Keratinocyte (primary cell): ENCODE measurements at regions not wholly inside any gene's neighbourhood (a gene's known extent, or its start where the extent isn't known, plus 50 kb on each side); places are given as distances from the start of the nearest gene placed in this dataset.
A peak's percentile ranks its signal among the peaks of the same experiment; 100 is the strongest.

Experiments used
- DNase-seq: peaks from one replicate; pipeline ENCODE4 v3.0.0-alpha.2; 2011; ENCODE audit warnings: low read depth, missing footprints, low spot score
- FAIRE-seq: peaks from 2 replicates; lab custom pipeline; 2011; peaks lifted over from hg19 to GRCh38; lab: Jason Lieb, UNC
- H2AFZ ChIP-seq: 2 replicates; pipeline ENCODE4 v1.6.0; 2012; ENCODE audit warnings: low read length, control low read depth, inconsistent platforms; ENCODE audit not compliant: control insufficient read depth
- H3K27ac ChIP-seq: 2 replicates; pipeline ENCODE4 v1.5.1; 2011; ENCODE audit warnings: low read length; ENCODE audit not compliant: control insufficient read depth, insufficient read depth
- H3K27me3 ChIP-seq: 3 replicates; pipeline ENCODE4 v1.6.0; 2011; ENCODE audit warnings: low read length; ENCODE audit not compliant: control insufficient read depth, insufficient read depth; ENCODE audit errors: extremely low read depth
- H3K36me3 ChIP-seq, 2 experiments: 2 replicates in 1 of 2; 3 replicates in 1 of 2; pipeline ENCODE4 v1.5.1; 2011; ENCODE audit warnings: low read length in 2 of 2, mild to moderate bottlenecking in 1 of 2; ENCODE audit not compliant: control insufficient read depth in 2 of 2, insufficient read depth in 2 of 2; ENCODE audit errors: extremely low read depth in 1 of 2
- H3K4me1 ChIP-seq: 3 replicates; pipeline ENCODE4 v1.5.1; 2011; ENCODE audit warnings: low read length; ENCODE audit not compliant: control insufficient read depth, insufficient read depth; ENCODE audit errors: extremely low read depth
- H3K4me2 ChIP-seq: 3 replicates; pipeline ENCODE4 v1.6.0; 2011; ENCODE audit warnings: low read depth, low read length; ENCODE audit not compliant: control insufficient read depth, insufficient read depth; ENCODE audit errors: extremely low read depth
- H3K4me3 ChIP-seq, 3 experiments: fragments of 200-600 bp in 1 of 3; sonication (generic) in 1 of 3; 2 replicates in 2 of 3; 3 replicates in 1 of 3; pipeline ENCODE4 v1.5.1; 2011 to 2016; ENCODE audit warnings: low read length in 3 of 3, mild to moderate bottlenecking in 3 of 3, control low read depth in 2 of 3, inconsistent platforms in 1 of 3, low read depth in 1 of 3, mixed read lengths in 1 of 3, mixed run types in 1 of 3, moderate library complexity in 1 of 3; ENCODE audit not compliant: control insufficient read depth in 2 of 3, insufficient read depth in 2 of 3; ENCODE audit errors: extremely low read depth in 1 of 3
- H3K79me2 ChIP-seq: 2 replicates; pipeline ENCODE4 v1.6.0; 2012; ENCODE audit warnings: low read length; ENCODE audit not compliant: control insufficient read depth, insufficient read depth
- H3K9ac ChIP-seq: 3 replicates; pipeline ENCODE4 v1.6.0; 2011; ENCODE audit warnings: low read length; ENCODE audit not compliant: control insufficient read depth, insufficient read depth; ENCODE audit errors: extremely low read depth
- H3K9me1 ChIP-seq: 3 replicates; pipeline ENCODE4 v1.6.0; 2011; ENCODE audit warnings: low read length; ENCODE audit not compliant: control insufficient read depth, insufficient read depth; ENCODE audit errors: extremely low read depth
- H3K9me3 ChIP-seq: 2 replicates; pipeline ENCODE4 v1.5.1; 2012; ENCODE audit warnings: low read depth, low read length; ENCODE audit not compliant: control insufficient read depth
- H4K20me1 ChIP-seq: 3 replicates; pipeline ENCODE4 v1.6.0; 2011; ENCODE audit warnings: low read length; ENCODE audit not compliant: control insufficient read depth, insufficient read depth; ENCODE audit errors: extremely low read depth
- EZH2 ChIP-seq: IDR thresholded peaks from one replicate; pipeline ENCODE4 v1.6.1; 2012; ENCODE audit warnings: inconsistent platforms, mild to moderate bottlenecking, low read length, moderate library complexity
- dilution Hi-C: fragments of 300-500 bp; cut with MboI; formaldehyde crosslinking; loops from one replicate; pipeline ENCODE4 v1.7.0; 2020; ENCODE audit warnings: low sequenced_read_pairs; ENCODE audit not compliant: extremely low pct_ligation_motif_present
- TF ChIP-seq, protein P1 (sequence below), 3 experiments: IDR thresholded peaks in 1 of 3; conservative IDR thresholded peaks in 1 of 3; optimal IDR thresholded peaks in 1 of 3; 2 replicates in 2 of 3; 3 replicates in 1 of 3; pipeline versions ENCODE3 to v1.5.1; 2011; ENCODE audit warnings: low read length in 3 of 3, mild to moderate bottlenecking in 3 of 3, moderate library complexity in 2 of 3, control low read depth in 1 of 3, inconsistent platforms in 1 of 3; ENCODE audit not compliant: insufficient read depth in 2 of 3; ENCODE audit errors: extremely low read depth in 1 of 3

DNA sequence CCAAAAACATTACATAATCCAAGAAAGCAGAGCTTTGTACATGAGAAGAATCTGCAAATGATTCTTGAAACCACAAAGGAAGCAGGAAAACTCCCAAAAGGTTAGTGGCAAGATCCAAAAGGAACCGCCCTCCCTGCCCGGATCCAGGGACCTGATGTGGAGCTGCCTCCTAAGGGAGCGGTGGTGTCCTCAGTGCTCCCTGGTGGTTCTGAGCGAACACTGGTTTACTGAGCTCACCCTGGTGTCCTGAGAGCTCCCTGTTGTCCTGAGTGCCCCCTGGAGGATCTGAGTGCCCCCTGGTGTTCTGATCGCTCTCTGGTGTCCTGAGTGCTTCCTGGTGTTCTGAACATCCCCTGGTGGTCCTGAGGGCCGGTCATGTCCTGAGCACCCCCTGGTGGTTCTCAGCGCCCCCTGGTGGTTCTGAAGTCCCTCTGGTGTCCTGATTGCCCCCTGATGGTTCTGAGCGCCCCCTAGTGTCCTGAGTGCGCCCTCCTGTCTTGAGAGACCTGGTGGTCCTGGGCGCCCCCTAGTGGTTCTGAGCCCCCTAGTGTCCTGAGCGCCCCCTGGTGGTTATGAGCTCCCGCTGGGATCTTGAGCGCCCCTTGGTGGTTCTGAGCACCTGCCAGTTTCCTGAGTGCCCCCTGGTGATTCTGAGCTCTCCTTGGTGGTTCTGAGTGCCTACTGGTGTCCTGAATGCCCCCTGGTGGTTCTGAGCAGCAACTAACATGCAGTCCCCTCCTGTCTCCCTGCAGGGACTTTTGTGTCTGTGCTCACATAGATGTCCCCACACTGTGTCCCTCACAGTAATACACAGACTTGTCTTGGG is 891.1 kb downstream of the TMEM121 start:
- Histone ChIP-seq H3K79me2 (no peaks in the 10 kb centered on the region), H3K27ac (no peak overlapping the region), H4K20me1 (no peaks in the 10 kb centered on the region), H3K4me1 (no peaks in the 10 kb centered on the region), H3K36me3 (no peaks in the 10 kb centered on the region), H3K9ac (no peak overlapping the region), H3K4me2 (no peak overlapping the region), H3K4me3 (no peak overlapping the region), H3K27me3 (no peaks in the 10 kb centered on the region), H3K9me3 (peaks cover 2% of the 10 kb centered on the region), H2AFZ (no peak overlapping the region), H3K9me1 (no peaks in the 10 kb centered on the region)
- TF ChIP-seq EZH2: no peak
- TF ChIP-seq, protein P1, sequence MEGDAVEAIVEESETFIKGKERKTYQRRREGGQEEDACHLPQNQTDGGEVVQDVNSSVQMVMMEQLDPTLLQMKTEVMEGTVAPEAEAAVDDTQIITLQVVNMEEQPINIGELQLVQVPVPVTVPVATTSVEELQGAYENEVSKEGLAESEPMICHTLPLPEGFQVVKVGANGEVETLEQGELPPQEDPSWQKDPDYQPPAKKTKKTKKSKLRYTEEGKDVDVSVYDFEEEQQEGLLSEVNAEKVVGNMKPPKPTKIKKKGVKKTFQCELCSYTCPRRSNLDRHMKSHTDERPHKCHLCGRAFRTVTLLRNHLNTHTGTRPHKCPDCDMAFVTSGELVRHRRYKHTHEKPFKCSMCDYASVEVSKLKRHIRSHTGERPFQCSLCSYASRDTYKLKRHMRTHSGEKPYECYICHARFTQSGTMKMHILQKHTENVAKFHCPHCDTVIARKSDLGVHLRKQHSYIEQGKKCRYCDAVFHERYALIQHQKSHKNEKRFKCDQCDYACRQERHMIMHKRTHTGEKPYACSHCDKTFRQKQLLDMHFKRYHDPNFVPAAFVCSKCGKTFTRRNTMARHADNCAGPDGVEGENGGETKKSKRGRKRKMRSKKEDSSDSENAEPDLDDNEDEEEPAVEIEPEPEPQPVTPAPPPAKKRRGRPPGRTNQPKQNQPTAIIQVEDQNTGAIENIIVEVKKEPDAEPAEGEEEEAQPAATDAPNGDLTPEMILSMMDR (optimal IDR thresholded peaks at IDR 0.05 in 1 of 3, IDR thresholded peaks at IDR 0.05 in 1 of 3, conservative IDR thresholded peaks at IDR 0.05 in 1 of 3; ENCODE audit: extremely low read depth in 1 of 3, insufficient read depth in 2 of 3, low read length in 3 of 3): peak; percentile 7 to 83 (median 55)
- no peak for FAIRE-seq
- dilution Hi-C loops: no loop called here
- no peak for DNase-seq

DNA sequence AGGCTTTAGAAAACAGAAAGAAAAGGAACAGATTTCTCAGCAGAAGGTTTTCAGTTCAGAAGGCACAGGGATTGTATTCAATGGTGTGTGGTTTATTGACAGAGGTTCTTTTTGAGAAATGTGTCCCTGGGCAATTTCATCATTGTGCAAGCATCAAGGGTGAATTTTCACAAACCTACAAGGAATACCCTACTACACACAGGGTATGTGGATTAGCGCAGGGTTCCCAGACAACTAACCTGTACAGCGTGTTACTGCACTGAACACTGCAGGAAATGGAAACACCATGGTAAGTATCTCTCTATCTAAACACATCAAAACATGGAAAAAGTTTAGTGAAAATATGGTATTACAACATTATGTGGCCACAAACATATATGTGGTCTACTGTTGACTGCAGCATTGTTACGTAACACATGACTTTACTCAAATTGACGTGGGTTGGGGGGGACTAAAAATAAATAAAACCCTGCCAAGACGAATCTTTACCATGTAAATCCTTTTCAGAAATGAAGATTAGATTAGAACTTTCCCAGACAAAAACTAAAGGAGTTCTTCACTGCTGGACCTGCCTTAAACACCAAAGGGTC is 893.1 kb downstream of the TMEM121 start:
- Histone ChIP-seq H3K27ac (no peak overlapping the region), H3K9me1 (no peaks in the 10 kb centered on the region), H3K4me2 (no peak overlapping the region), H3K27me3 (no peaks in the 10 kb centered on the region), H3K9me3 (peaks cover 2% of the 10 kb centered on the region), H2AFZ (no peak overlapping the region), H3K79me2 (no peaks in the 10 kb centered on the region), H3K9ac (no peak overlapping the region), H3K36me3 (no peaks in the 10 kb centered on the region), H3K4me1 (no peaks in the 10 kb centered on the region), H3K4me3 (no peak overlapping the region), H4K20me1 (no peaks in the 10 kb centered on the region)
- no peak for DNase-seq
- peak; percentile 36 for FAIRE-seq
- TF ChIP-seq, protein P1 (optimal IDR thresholded peaks at IDR 0.05 in 1 of 3, IDR thresholded peaks at IDR 0.05 in 1 of 3, conservative IDR thresholded peaks at IDR 0.05 in 1 of 3; ENCODE audit: extremely low read depth in 1 of 3, insufficient read depth in 2 of 3, low read length in 3 of 3): no peak
- dilution Hi-C loops: no loop called here
